GM21526 (cell line): ENCODE measurements at regions not wholly inside any gene's neighbourhood (a gene's known extent, or its start where the extent isn't known, plus 50 kb on each side); places are given as distances from the start of the nearest gene placed in this dataset.

Experiments
- ATAC-seq: cut with Tn5 transposase; IDR thresholded peaks from one replicate; pipeline ENCODE4 v1.9.1; 2021; ENCODE audit warnings: moderate library complexity; ENCODE audit not compliant: unreplicated experiment, low FRiP score

GRCh38 chr4:163852246-163852645 lies 357.8 kb downstream of the TMA16 start:
- no peak for ATAC-seq

- no peak for ATAC-seq
Measured at GRCh38 chr4:163857903-163858302, 363.4 kb downstream of the TMA16 start.

- no peak for ATAC-seq
Measured at GRCh38 chr4:163858515-163858914, 364.0 kb downstream of the TMA16 start.

- ATAC-seq: no peak
Measured at GRCh38 chr4:163863082-163863481, 368.6 kb downstream of the TMA16 start.

- no peak for ATAC-seq
Measured at GRCh38 chr4:163865010-163865409, 370.5 kb downstream of the TMA16 start.

- ATAC-seq: no peak
Measured at GRCh38 chr4:163866728-163867315, 372.3 kb downstream of the TMA16 start.

- no peak for ATAC-seq
Measured at GRCh38 chr4:163868445-163868844, 374.0 kb downstream of the TMA16 start.

- ATAC-seq: no peak
Measured at GRCh38 chr4:163871078-163871477, 376.6 kb downstream of the TMA16 start.

GRCh38 chr4:163875327-163875726 lies 380.8 kb downstream of the TMA16 start:
- no peak for ATAC-seq

GRCh38 chr4:163878336-163879121 lies 384.0 kb downstream of the TMA16 start:
- no peak for ATAC-seq

GRCh38 chr4:163892417-163892816 lies 397.9 kb downstream of the TMA16 start:
- no peak for ATAC-seq

- no peak for ATAC-seq
Measured at GRCh38 chr4:163895378-163896005, 401.0 kb downstream of the TMA16 start.

GRCh38 chr4:163901319-163901718 lies 406.8 kb downstream of the TMA16 start:
- no peak for ATAC-seq

- no peak for ATAC-seq
Measured at GRCh38 chr4:163902417-163902816, 407.9 kb downstream of the TMA16 start.

GRCh38 chr4:163911891-163912290 lies 417.4 kb downstream of the TMA16 start:
- no peak for ATAC-seq

GRCh38 chr4:163913571-163913970 lies 419.1 kb downstream of the TMA16 start:
- ATAC-seq: no peak

GRCh38 chr4:163915896-163916295 lies 421.4 kb downstream of the TMA16 start:
- ATAC-seq: no peak

GRCh38 chr4:163920426-163920825 lies 425.9 kb downstream of the TMA16 start:
- no peak for ATAC-seq

- no peak for ATAC-seq
Measured at GRCh38 chr4:163922302-163922701, 427.8 kb downstream of the TMA16 start.

- no peak for ATAC-seq
Measured at GRCh38 chr4:163923092-163923491, 428.6 kb downstream of the TMA16 start.

- no peak for ATAC-seq
Measured at GRCh38 chr4:163930086-163930485, 435.6 kb downstream of the TMA16 start.

GRCh38 chr4:163932504-163932903 lies 438.0 kb downstream of the TMA16 start:
- ATAC-seq: no peak
